Fibroblast of mammary gland (primary cell): ENCODE measurements at regions not wholly inside any gene's neighbourhood (a gene's known extent, or its start where the extent isn't known, plus 50 kb on each side); places are given as distances from the start of the nearest gene placed in this dataset.

Source experiments
- DNase-seq: peaks from one replicate; pipeline ENCODE4 v3.0.0-alpha.2; 2010; ENCODE audit warnings: low read depth
- H3K4me3 ChIP-seq: 2 replicates; pipeline ENCODE4 v1.5.1; 2011; ENCODE audit warnings: low read depth, mild to moderate bottlenecking, low read length, moderate library complexity; ENCODE audit not compliant: control insufficient read depth
- CTCF ChIP-seq: conservative IDR thresholded peaks from 2 replicates; pipeline ENCODE4 v1.5.1; 2011; ENCODE audit warnings: low read depth, low read length, inconsistent platforms; ENCODE audit not compliant: control insufficient read depth, insufficient read depth

- peak; percentile 2 for DNase-seq
- TF ChIP-seq CTCF, result peak; percentile 35
- H3K4me3 ChIP-seq, result no peak overlapping the region
These were observed 108.5 kb upstream of the CCL2 start for GRCh38 chr17:34146440-34147043.

GRCh38 chr17:34151102-34151501 is 104.0 kb upstream of the CCL2 start:
- no peak for DNase-seq
- no peak overlapping the region for H3K4me3 ChIP-seq
- no peak for TF ChIP-seq CTCF

GRCh38 chr17:34153991-34154390 is 101.1 kb upstream of the CCL2 start:
- H3K4me3 ChIP-seq, result no peak overlapping the region
- DNase-seq, result no peak
- no peak for TF ChIP-seq CTCF

DNA sequence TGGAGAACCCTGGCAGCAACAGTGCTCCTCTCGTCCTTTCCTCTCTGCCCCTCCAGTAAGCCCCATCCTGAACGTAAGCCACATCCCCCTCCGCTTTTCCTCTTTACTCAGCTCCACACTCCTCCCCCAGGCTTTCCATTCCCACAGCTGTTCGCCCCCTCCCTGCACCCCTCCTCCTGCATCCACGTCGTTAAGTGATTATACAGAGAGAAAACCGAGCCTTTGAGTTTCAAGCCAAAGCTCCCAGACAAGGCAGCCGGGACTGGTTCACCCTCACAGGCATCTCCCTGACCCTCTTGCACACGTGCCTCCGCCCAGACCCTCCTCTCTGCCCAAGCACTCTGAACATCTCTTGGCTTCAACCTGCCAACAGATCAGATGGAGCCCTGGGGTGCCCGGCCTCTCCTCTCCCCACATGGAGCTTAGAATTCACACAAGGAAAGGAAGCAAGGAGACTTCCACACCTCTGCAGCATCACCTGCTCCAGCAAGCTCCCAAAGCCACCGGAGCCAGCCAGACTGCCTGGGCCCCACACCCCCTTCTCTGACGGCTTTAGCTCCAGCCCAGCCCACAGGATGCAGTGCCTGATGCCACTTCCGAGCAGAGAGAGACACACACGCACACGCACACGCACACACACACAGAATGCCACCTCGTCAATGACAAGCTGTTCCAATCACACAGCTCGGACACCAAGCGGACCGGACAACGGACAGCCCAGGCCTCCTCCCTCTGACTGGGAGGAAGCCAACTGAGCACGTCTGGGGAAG is 99.9 kb upstream of the CCL2 start:
- TF ChIP-seq CTCF, result no peak
- no peak for DNase-seq
- no peak overlapping the region for H3K4me3 ChIP-seq

DNA sequence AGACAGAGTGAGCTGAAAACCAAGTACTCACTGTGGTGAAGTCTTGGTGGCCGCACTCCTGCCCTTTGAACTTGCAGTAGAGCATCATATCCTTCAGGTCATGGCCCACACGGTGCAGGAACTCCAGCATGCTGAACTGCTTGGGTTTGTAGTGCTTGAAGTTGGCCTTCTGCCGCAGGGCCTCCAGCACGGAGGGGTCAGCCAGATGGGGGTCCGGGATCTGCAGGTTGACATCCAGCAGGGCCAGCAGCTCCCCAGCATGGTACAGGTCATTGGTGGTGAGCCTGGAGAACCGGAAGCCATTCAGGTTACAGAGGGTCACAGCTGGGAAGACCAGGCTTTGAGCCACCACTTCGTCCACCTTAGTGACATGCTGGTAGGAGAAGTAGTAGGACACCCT is 99.1 kb upstream of the CCL2 start:
- H3K4me3 ChIP-seq, result no peak overlapping the region
- no peak for TF ChIP-seq CTCF
- DNase-seq, result no peak

DNA sequence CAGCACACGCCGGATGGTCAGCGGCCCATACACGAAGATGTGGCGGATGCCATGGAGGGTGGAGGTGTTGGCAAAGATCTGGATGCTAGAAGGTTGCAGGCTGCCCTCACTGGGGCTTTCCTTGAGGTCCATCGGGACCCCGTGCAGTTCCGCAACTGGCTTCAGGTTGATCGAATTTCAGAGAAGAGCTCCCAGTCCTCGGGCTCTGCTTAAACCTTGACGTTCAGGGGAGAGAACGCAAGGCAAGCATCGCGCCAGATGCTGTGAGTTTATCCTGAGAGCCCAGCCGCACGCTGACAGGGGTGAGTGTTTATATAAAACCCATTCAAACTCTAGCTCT is 98.7 kb upstream of the CCL2 start:
- TF ChIP-seq CTCF, result no peak
- H3K4me3 ChIP-seq, result no peak overlapping the region
- DNase-seq, result no peak
